Keratinocyte (primary cell): ENCODE measurements at regions not wholly inside any gene's neighbourhood (a gene's known extent, or its start where the extent isn't known, plus 50 kb on each side); places are given as distances from the start of the nearest gene placed in this dataset.

Experiments
- EZH2 ChIP-seq: IDR thresholded peaks from one replicate; pipeline ENCODE4 v1.6.1; 2012; ENCODE audit warnings: inconsistent platforms, mild to moderate bottlenecking, low read length, moderate library complexity
- TF ChIP-seq, protein P1 (sequence below), 3 experiments: IDR thresholded peaks in 1 of 3; conservative IDR thresholded peaks in 1 of 3; optimal IDR thresholded peaks in 1 of 3; 2 replicates in 2 of 3; 3 replicates in 1 of 3; pipeline versions ENCODE3 to v1.5.1; 2011; ENCODE audit warnings: low read length in 3 of 3, mild to moderate bottlenecking in 3 of 3, moderate library complexity in 2 of 3, control low read depth in 1 of 3, inconsistent platforms in 1 of 3; ENCODE audit not compliant: insufficient read depth in 2 of 3; ENCODE audit errors: extremely low read depth in 1 of 3

- no peak for TF ChIP-seq EZH2
- TF ChIP-seq, protein P1, sequence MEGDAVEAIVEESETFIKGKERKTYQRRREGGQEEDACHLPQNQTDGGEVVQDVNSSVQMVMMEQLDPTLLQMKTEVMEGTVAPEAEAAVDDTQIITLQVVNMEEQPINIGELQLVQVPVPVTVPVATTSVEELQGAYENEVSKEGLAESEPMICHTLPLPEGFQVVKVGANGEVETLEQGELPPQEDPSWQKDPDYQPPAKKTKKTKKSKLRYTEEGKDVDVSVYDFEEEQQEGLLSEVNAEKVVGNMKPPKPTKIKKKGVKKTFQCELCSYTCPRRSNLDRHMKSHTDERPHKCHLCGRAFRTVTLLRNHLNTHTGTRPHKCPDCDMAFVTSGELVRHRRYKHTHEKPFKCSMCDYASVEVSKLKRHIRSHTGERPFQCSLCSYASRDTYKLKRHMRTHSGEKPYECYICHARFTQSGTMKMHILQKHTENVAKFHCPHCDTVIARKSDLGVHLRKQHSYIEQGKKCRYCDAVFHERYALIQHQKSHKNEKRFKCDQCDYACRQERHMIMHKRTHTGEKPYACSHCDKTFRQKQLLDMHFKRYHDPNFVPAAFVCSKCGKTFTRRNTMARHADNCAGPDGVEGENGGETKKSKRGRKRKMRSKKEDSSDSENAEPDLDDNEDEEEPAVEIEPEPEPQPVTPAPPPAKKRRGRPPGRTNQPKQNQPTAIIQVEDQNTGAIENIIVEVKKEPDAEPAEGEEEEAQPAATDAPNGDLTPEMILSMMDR (optimal IDR thresholded peaks at IDR 0.05 in 1 of 3, IDR thresholded peaks at IDR 0.05 in 1 of 3, conservative IDR thresholded peaks at IDR 0.05 in 1 of 3; ENCODE audit: extremely low read depth in 1 of 3, insufficient read depth in 2 of 3, low read length in 3 of 3) = no peak
These were observed 228.8 kb upstream of the FAM83B start for GRCh38 chr6:54617730-54618129.
